MM.1S (cell line): ENCODE measurements at regions not wholly inside any gene's neighbourhood (a gene's known extent, or its start where the extent isn't known, plus 50 kb on each side); places are given as distances from the start of the nearest gene placed in this dataset.
"Not testable (repeated sequence)": the region's sequence is repeated elsewhere in the genome, so short reads cannot be mapped to it uniquely, and the experiment has no call there.

Experiments used
- CTCF ChIP-seq: fragments of 300-600 bp; sonication (generic); IDR thresholded peaks from 2 replicates; pipeline ENCODE4 v1.5.1; 2016; ENCODE audit warnings: antibody characterized with exemption, low read length, mixed read lengths
- EZH2phosphoT487 ChIP-seq: fragments of 300-600 bp; sonication (generic); IDR thresholded peaks from 2 replicates; pipeline ENCODE4 v1.6.1; 2018; ENCODE audit warnings: antibody characterized with exemption, low read length

- not testable (repeated sequence) for TF ChIP-seq CTCF, EZH2phosphoT487
These were observed 573.0 kb upstream of the CPXCR1 start for GRCh38 chrX:88173932-88174440.
